Vagina (tissue), 2 donors: ENCODE measurements at regions not wholly inside any gene's neighbourhood (a gene's known extent, or its start where the extent isn't known, plus 50 kb on each side); places are given as distances from the start of the nearest gene placed in this dataset.

Experiments used
- POLR2A ChIP-seq, 2 donors: fragments of 450-650 bp; IDR thresholded peaks; one replicate each; pipeline ENCODE4 v1.6.1; 2017; ENCODE audit warnings: antibody characterized with exemption in 2 of 2, mild to moderate bottlenecking in 2 of 2, moderate library complexity in 2 of 2
- POLR2AphosphoS5 ChIP-seq, 2 donors: sonication (generic); formaldehyde crosslinking; IDR thresholded peaks; one replicate each; pipeline ENCODE4 v1.9.0; 2017; ENCODE audit warnings: antibody characterized with exemption in 2 of 2, mild to moderate bottlenecking in 2 of 2, low read depth in 1 of 2; ENCODE audit not compliant: insufficient read depth in 1 of 2
- TF ChIP-seq, protein P1 (sequence below), 3 experiments: fragments of 450-650 bp in 2 of 3; fragments of 200-600 bp in 1 of 3; sonication (generic) in 1 of 3; IDR thresholded peaks; one replicate each; pipeline ENCODE4 v1.5.1; 2017 to 2019; ENCODE audit warnings: antibody characterized with exemption in 3 of 3, mild to moderate bottlenecking in 2 of 3, moderate library complexity in 2 of 3

DNA sequence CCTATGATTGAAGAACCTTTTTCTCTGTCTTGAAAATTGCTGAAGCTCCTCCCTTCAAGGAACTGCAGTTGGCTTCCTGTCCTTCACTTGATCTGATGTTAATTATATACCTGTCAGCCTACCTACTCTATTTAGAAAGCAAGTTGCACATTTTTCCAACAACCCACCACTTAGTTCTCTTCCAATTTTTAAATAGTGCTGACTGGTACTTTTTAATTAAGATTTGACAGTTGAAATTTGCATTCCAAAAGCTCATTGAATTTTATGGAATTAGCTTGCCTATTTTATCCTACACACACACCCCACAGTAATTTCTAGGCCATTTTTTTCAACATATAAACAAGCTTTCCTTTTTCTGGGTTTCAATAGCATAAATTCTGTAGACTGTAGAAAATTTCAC, 820.3 kb upstream of the FAT3 start:
- TF ChIP-seq POLR2A (IDR thresholded peaks at IDR 0.05): no peak
- TF ChIP-seq, protein P1, sequence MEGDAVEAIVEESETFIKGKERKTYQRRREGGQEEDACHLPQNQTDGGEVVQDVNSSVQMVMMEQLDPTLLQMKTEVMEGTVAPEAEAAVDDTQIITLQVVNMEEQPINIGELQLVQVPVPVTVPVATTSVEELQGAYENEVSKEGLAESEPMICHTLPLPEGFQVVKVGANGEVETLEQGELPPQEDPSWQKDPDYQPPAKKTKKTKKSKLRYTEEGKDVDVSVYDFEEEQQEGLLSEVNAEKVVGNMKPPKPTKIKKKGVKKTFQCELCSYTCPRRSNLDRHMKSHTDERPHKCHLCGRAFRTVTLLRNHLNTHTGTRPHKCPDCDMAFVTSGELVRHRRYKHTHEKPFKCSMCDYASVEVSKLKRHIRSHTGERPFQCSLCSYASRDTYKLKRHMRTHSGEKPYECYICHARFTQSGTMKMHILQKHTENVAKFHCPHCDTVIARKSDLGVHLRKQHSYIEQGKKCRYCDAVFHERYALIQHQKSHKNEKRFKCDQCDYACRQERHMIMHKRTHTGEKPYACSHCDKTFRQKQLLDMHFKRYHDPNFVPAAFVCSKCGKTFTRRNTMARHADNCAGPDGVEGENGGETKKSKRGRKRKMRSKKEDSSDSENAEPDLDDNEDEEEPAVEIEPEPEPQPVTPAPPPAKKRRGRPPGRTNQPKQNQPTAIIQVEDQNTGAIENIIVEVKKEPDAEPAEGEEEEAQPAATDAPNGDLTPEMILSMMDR (IDR thresholded peaks at IDR 0.05): no peak
- no peak for TF ChIP-seq POLR2AphosphoS5 (IDR thresholded peaks at IDR 0.05; ENCODE audit: insufficient read depth in 1 of 2, low read depth in 1 of 2)
